Trophoblast cell (in vitro differentiated cells and primary cell): ENCODE measurements at regions not wholly inside any gene's neighbourhood (a gene's known extent, or its start where the extent isn't known, plus 50 kb on each side); places are given as distances from the start of the nearest gene placed in this dataset.

ENCODE experiments used
- DNase-seq, 2 donors: peaks; one replicate each; pipeline ENCODE4 v3.0.0-alpha.2; 2016
- H2AFZ ChIP-seq: 2 replicates; pipeline ENCODE4 v1.6.1; 2013; ENCODE audit warnings: low read length, moderate library complexity, mild to moderate bottlenecking; ENCODE audit not compliant: insufficient read depth, poor library complexity
- H2AK5ac ChIP-seq: 2 replicates; pipeline ENCODE4 v1.6.1; 2013; ENCODE audit warnings: mild to moderate bottlenecking, low read length
- H2BK120ac ChIP-seq: 2 replicates; pipeline ENCODE4 v1.6.1; 2013; ENCODE audit warnings: low read length, mild to moderate bottlenecking, moderate library complexity; ENCODE audit not compliant: insufficient read depth, poor library complexity
- H2BK12ac ChIP-seq: 2 replicates; pipeline ENCODE4 v1.6.1; 2013; ENCODE audit warnings: mild to moderate bottlenecking, low read length, moderate library complexity
- H2BK5ac ChIP-seq: 2 replicates; pipeline ENCODE4 v1.6.1; 2013; ENCODE audit warnings: low read length, low read depth, moderate library complexity, mild to moderate bottlenecking; ENCODE audit not compliant: poor library complexity
- H3K14ac ChIP-seq: 2 replicates; pipeline ENCODE4 v1.6.1; 2013; ENCODE audit warnings: mild to moderate bottlenecking, low read length
- H3K18ac ChIP-seq: 2 replicates; pipeline ENCODE4 v1.6.1; 2013; ENCODE audit warnings: mild to moderate bottlenecking, low read length
- H3K23ac ChIP-seq: 2 replicates; pipeline ENCODE4 v1.6.1; 2013; ENCODE audit warnings: low read length
- H3K27ac ChIP-seq: 2 replicates; pipeline ENCODE4 v1.5.1; 2013; ENCODE audit warnings: low read depth, mild to moderate bottlenecking, inconsistent platforms, low read length, moderate library complexity
- H3K27me3 ChIP-seq: 2 replicates; pipeline ENCODE4 v1.6.1; 2013; ENCODE audit warnings: inconsistent platforms, mild to moderate bottlenecking, low read length, moderate library complexity; ENCODE audit not compliant: insufficient read depth
- H3K36me3 ChIP-seq, 2 experiments: 1 replicate in 1 of 2; 2 replicates in 1 of 2; pipeline ENCODE4 v1.6.1; 2013; ENCODE audit warnings: low read length in 2 of 2, mild to moderate bottlenecking in 2 of 2, moderate library complexity in 1 of 2; ENCODE audit not compliant: insufficient read depth in 2 of 2, control insufficient read depth in 1 of 2
- H3K4ac ChIP-seq: 2 replicates; pipeline ENCODE4 v1.6.1; 2013; ENCODE audit warnings: low read depth, mild to moderate bottlenecking, low read length, moderate library complexity
- H3K4me1 ChIP-seq, 2 experiments: 1 replicate in 1 of 2; 2 replicates in 1 of 2; pipeline ENCODE4 v1.6.1; 2013; ENCODE audit warnings: low read length in 2 of 2, mild to moderate bottlenecking in 2 of 2, moderate library complexity in 1 of 2; ENCODE audit not compliant: insufficient read depth in 2 of 2, control insufficient read depth in 1 of 2
- H3K4me2 ChIP-seq: 2 replicates; pipeline ENCODE4 v1.6.1; 2013; ENCODE audit warnings: inconsistent platforms, mild to moderate bottlenecking, low read length, moderate library complexity
- H3K4me3 ChIP-seq: 2 replicates; pipeline ENCODE4 v1.5.1; 2013; ENCODE audit warnings: mild to moderate bottlenecking, low read depth, low read length, inconsistent platforms
- H3K79me1 ChIP-seq: one replicate; pipeline ENCODE4 v1.6.1; 2013; ENCODE audit warnings: low read length
- H3K79me2 ChIP-seq: 2 replicates; pipeline ENCODE4 v1.6.1; 2013; ENCODE audit warnings: low read length, mild to moderate bottlenecking; ENCODE audit not compliant: control insufficient read depth, insufficient read depth, poor library complexity
- H3K9ac ChIP-seq: 2 replicates; pipeline ENCODE4 v1.6.1; 2013; ENCODE audit warnings: mild to moderate bottlenecking, low read length
- H3K9me3 ChIP-seq: 2 replicates; pipeline ENCODE4 v1.6.1; 2013; ENCODE audit warnings: low read depth, mild to moderate bottlenecking, control low read depth, inconsistent platforms, low read length; ENCODE audit not compliant: insufficient read depth
- H4K12ac ChIP-seq: 2 replicates; pipeline ENCODE4 v1.6.1; 2013; ENCODE audit warnings: low read depth, mild to moderate bottlenecking, low read length, moderate library complexity
- H4K8ac ChIP-seq: 2 replicates; pipeline ENCODE4 v1.6.1; 2013; ENCODE audit warnings: low read depth, mild to moderate bottlenecking, low read length, moderate library complexity
- H4K91ac ChIP-seq: one replicate; pipeline ENCODE4 v1.6.1; 2013; ENCODE audit warnings: low read depth, mild to moderate bottlenecking, low read length, moderate library complexity
- WGBS: extraction: QIAGEN DNeasy Blood & Tissue Kit; methylation state at CpG from one replicate; pipeline ENCODE4 v1.1.7; 2013; ENCODE audit warnings: missing lambda C conversion rate; ENCODE audit not compliant: insufficient read length, insufficient coverage; ENCODE audit errors: extremely low coverage; 5-methylcytosine and 5-hydroxymethylcytosine counted together

DNA sequence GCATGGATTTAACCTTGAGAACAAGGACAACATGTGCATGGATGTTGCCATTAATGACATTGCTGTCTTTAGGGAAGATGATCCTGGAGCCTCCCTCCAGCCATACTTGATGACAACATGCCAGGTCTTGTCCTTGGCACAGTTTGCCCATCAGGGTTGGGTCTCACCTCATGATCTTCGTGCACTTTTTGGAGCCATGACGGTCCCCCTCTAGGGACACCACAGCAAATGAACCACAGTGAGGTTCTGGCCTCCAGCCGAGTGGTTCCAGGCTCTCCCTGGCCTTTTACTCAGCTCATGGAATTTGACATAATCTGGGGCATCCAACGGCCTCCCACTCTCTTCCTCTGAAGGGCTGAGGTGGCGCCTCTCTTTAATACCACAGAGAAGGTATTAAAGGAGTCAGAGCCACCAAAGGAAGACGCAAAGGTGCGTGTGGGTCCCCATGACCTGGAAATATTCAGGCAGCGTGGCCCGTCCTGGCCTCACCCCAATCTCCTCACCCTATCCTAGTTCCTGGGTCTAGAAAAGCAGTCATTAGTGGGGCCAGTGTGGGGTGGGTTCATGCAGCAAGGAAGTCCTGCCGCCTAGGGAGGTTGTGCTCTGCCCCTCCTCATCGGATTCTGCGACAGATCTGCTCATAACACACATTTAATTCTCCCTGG lies 184.8 kb downstream of the CXCL12 start:
- H3K4ac ChIP-seq = no peak overlapping the region
- H2AK5ac ChIP-seq = no peak overlapping the region
- H3K27me3 ChIP-seq = no peaks in the 10 kb centered on the region
- H3K36me3 ChIP-seq = no peaks in the 10 kb centered on the region
- H3K14ac ChIP-seq = no peak overlapping the region
- no CpG with 5 or more reads among the region's 12 CpGs for WGBS
- no peak overlapping the region for H3K4me3 ChIP-seq
- no peaks in the 10 kb centered on the region for H3K79me1 ChIP-seq
- no peak for DNase-seq
- H2BK5ac ChIP-seq = no peak overlapping the region
- no peaks in the 10 kb centered on the region for H3K79me2 ChIP-seq
- no peak overlapping the region for H2BK120ac ChIP-seq
- no peak overlapping the region for H3K4me2 ChIP-seq
- no peak overlapping the region for H4K8ac ChIP-seq
- H2AFZ ChIP-seq = no peak overlapping the region
- peaks cover 2 to 3% of the 10 kb centered on the region in 2 experiments for H3K4me1 ChIP-seq
- H3K9me3 ChIP-seq = peaks cover 2% of the 10 kb centered on the region
- no peak overlapping the region for H3K9ac ChIP-seq
- H4K91ac ChIP-seq = no peak overlapping the region
- H3K23ac ChIP-seq = no peak overlapping the region
- H4K12ac ChIP-seq = no peak overlapping the region
- no peak overlapping the region for H3K18ac ChIP-seq
- H3K27ac ChIP-seq = no peak overlapping the region
- no peak overlapping the region for H2BK12ac ChIP-seq

DNA sequence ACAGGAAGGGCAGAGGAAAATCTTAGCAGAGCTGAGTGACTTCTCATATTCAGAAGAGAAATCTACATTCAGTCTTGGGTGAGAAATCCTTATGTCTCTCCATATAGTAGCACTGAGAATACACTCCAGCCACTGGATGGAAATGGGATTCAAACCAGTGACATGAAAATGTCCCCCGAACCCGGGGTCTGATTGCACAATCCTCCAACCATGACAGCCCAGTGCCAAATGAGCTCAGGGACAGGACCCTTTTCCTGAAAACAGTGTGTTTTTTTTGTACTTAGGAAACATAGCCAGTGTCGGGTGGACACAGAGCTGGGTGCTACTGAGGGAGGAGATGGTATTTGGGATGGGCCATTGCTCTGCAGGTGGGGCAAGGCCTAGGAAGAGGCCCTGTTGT lies 185.6 kb downstream of the CXCL12 start:
- Histone ChIP-seq H3K27ac (no peak overlapping the region), H3K9ac (no peak overlapping the region), H3K36me3 (no peaks in the 10 kb centered on the region), H4K12ac (no peak overlapping the region), H3K79me2 (no peaks in the 10 kb centered on the region), H4K8ac (no peak overlapping the region), H3K23ac (no peak overlapping the region), H3K27me3 (no peaks in the 10 kb centered on the region), H2AFZ (no peak overlapping the region), H3K4me1 (peaks cover 3 to 7% of the 10 kb centered on the region in 2 experiments), H3K18ac (no peak overlapping the region), H3K4me2 (no peak overlapping the region), H3K4me3 (no peak overlapping the region), H3K14ac (no peak overlapping the region), H2BK120ac (no peak overlapping the region), H3K9me3 (peaks cover 2% of the 10 kb centered on the region), H2BK12ac (no peak overlapping the region), H3K79me1 (no peaks in the 10 kb centered on the region), H3K4ac (no peak overlapping the region), H4K91ac (no peak overlapping the region), H2AK5ac (no peak overlapping the region), H2BK5ac (no peak overlapping the region)
- no peak for DNase-seq
- WGBS = no CpG with 5 or more reads among the region's 3 CpGs

DNA sequence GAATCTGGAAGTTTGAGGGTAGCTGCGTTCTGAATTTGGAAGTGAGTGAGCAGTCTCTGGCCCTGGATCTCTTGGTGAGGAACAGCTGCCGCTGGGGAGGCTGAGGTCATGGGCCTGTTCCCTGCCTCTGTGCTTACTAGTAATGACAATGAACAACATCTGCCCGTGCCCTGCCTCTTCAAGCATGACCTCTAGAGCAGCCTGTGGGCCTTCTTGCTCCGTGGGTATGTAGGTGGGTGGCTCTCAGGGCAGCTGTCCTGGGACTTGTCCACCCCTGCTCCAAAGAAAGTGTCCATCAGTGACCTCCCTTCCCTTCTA lies 186.2 kb downstream of the CXCL12 start:
- Histone ChIP-seq H3K4me2 (no peak overlapping the region), H3K18ac (no peak overlapping the region), H4K12ac (no peak overlapping the region), H3K79me2 (no peaks in the 10 kb centered on the region), H3K14ac (no peak overlapping the region), H4K91ac (no peak overlapping the region), H2AFZ (no peak overlapping the region), H3K9me3 (peaks cover 2% of the 10 kb centered on the region), H3K23ac (no peak overlapping the region), H3K4me3 (no peak overlapping the region), H2BK12ac (no peak overlapping the region), H3K4me1 (peaks cover 3 to 7% of the 10 kb centered on the region in 2 experiments), H2AK5ac (no peak overlapping the region), H3K4ac (no peak overlapping the region), H3K79me1 (no peaks in the 10 kb centered on the region), H4K8ac (no peak overlapping the region), H3K36me3 (no peaks in the 10 kb centered on the region), H3K27ac (no peak overlapping the region), H3K9ac (no peak overlapping the region), H2BK120ac (no peak overlapping the region), H3K27me3 (no peaks in the 10 kb centered on the region), H2BK5ac (no peak overlapping the region)
- WGBS = no CpG with 5 or more reads among the region's 4 CpGs
- DNase-seq = no peak

GRCh38 chr10:44198096-44198779 lies 186.7 kb downstream of the CXCL12 start:
- WGBS = no CpG with 5 or more reads among the region's 4 CpGs
- Histone ChIP-seq H3K18ac (no peak overlapping the region), H2AK5ac (no peak overlapping the region), H2BK120ac (no peak overlapping the region), H3K4me2 (no peak overlapping the region), H3K36me3 (no peaks in the 10 kb centered on the region), H3K4me3 (no peak overlapping the region), H3K27ac (no peak overlapping the region), H2BK12ac (no peak overlapping the region), H3K4me1 (peaks cover 3 to 7% of the 10 kb centered on the region in 2 experiments), H3K9ac (no peak overlapping the region), H3K4ac (no peak overlapping the region), H4K91ac (no peak overlapping the region), H4K8ac (no peak overlapping the region), H3K9me3 (peaks cover 2% of the 10 kb centered on the region), H3K14ac (no peak overlapping the region), H3K23ac (no peak overlapping the region), H3K79me2 (no peaks in the 10 kb centered on the region), H2BK5ac (no peak overlapping the region), H2AFZ (no peak overlapping the region), H3K27me3 (no peaks in the 10 kb centered on the region), H3K79me1 (no peaks in the 10 kb centered on the region), H4K12ac (no peak overlapping the region)
- DNase-seq = no peak
